ENCODE measurements at regions not wholly inside any gene's neighbourhood (a gene's known extent, or its start where the extent isn't known, plus 50 kb on each side); places are given as distances from the start of the nearest gene placed in this dataset.

DNA sequence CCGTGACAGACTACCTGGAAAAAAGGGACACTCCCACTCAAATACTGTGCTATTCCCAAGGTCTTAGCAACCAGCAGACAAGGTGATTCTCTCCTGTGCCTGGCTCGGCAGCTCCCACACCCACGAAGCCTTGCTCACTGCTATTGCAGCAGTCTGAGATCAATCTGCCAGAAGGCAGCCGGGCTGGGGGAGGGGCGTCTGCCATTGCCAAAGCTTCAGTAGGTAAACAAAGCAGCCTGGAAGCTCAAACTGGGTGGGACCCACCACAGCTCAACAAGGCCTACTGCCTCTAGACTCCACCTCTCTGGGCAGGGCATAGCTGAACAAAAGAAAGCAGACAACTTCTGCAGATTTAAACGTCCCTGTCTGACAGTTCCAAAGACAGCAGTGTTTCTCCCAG lies 128.4 kb upstream of the SETMAR start:
- H3K27me3 ChIP-seq (replicated peaks; ENCODE audit: insufficient read depth): no peaks in the 10 kb centered on the region
- TF ChIP-seq POLR2A (IDR thresholded peaks at IDR 0.05): no peak
- intact Hi-C loops (cut with DNase I): no loop called here
- no peak overlapping the region for H3K4me3 ChIP-seq
- H3K4me1 ChIP-seq (replicated peaks): no peaks in the 10 kb centered on the region
- 76% methylated on average over 6 of the region's 6 CpGs for WGBS
- no peak for DNase-seq (ENCODE audit: low spot score)
- no peak overlapping the region for H3K27ac ChIP-seq
- no peaks in the 10 kb centered on the region for H3K9me3 ChIP-seq
- no peaks in the 10 kb centered on the region for H3K36me3 ChIP-seq

DNA sequence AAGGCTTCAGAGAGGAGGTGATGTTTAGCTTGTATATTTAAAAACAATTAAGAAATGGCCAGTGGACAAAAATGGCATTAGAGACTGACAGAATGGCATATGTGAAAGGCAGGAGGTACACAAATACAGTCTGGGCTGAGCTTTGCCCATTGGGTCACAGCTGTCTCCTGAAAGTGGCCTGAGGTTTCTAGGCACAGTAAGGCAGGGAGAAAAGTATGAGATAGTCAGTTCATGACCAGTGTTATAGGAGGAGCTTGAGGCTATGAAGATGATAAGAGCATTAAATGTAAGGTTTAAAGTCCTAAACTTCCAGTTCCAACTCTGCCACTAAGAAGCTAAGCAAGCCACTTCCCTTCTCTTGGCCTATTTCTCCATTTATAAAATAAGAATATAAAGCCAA lies 111.2 kb upstream of the SETMAR start:
- no peaks in the 10 kb centered on the region for H3K36me3 ChIP-seq
- no peak overlapping the region for H3K27ac ChIP-seq
- intact Hi-C loops (cut with DNase I): no loop called here
- no peaks in the 10 kb centered on the region for H3K9me3 ChIP-seq
- no peak overlapping the region for H3K4me3 ChIP-seq
- H3K27me3 ChIP-seq (replicated peaks; ENCODE audit: insufficient read depth): no peaks in the 10 kb centered on the region
- no peaks in the 10 kb centered on the region for H3K4me1 ChIP-seq (replicated peaks)
- TF ChIP-seq, protein P1, sequence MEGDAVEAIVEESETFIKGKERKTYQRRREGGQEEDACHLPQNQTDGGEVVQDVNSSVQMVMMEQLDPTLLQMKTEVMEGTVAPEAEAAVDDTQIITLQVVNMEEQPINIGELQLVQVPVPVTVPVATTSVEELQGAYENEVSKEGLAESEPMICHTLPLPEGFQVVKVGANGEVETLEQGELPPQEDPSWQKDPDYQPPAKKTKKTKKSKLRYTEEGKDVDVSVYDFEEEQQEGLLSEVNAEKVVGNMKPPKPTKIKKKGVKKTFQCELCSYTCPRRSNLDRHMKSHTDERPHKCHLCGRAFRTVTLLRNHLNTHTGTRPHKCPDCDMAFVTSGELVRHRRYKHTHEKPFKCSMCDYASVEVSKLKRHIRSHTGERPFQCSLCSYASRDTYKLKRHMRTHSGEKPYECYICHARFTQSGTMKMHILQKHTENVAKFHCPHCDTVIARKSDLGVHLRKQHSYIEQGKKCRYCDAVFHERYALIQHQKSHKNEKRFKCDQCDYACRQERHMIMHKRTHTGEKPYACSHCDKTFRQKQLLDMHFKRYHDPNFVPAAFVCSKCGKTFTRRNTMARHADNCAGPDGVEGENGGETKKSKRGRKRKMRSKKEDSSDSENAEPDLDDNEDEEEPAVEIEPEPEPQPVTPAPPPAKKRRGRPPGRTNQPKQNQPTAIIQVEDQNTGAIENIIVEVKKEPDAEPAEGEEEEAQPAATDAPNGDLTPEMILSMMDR (IDR thresholded peaks at IDR 0.05): no peak
- DNase-seq (ENCODE audit: low spot score): no peak

DNA sequence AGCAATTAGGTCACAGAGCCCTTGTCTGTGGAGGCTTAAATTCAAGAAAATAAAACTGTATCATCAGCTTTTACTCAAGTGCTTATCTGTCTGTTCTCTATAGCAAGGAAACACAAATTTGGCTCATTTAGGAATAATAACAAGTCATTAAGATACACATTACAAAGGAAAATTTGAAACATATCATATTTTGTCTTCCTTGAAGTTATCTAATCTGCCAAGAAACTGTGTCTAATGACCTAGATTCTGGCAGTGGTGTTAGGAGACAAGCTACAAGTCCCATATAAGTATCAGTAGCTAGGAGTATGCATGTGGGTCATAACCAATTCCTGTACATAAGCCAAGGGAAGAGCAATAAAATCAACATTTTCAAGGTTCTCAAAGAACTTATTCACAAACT lies 108.2 kb upstream of the SETMAR start:
- intact Hi-C loops (cut with DNase I): no loop called here
- TF ChIP-seq, protein P1 (IDR thresholded peaks at IDR 0.05): no peak
- TF ChIP-seq POLR2AphosphoS5 (IDR thresholded peaks at IDR 0.05) (no peak), POLR2A (IDR thresholded peaks at IDR 0.05) (no peak)
- Histone ChIP-seq H3K9me3 (no peaks in the 10 kb centered on the region), H3K4me3 (no peak overlapping the region), H3K27ac (no peak overlapping the region), H3K36me3 (no peaks in the 10 kb centered on the region), H3K4me1 (replicated peaks) (no peaks in the 10 kb centered on the region), H3K27me3 (replicated peaks; ENCODE audit: insufficient read depth) (no peaks in the 10 kb centered on the region)
- DNase-seq (ENCODE audit: low spot score): no peak

DNA sequence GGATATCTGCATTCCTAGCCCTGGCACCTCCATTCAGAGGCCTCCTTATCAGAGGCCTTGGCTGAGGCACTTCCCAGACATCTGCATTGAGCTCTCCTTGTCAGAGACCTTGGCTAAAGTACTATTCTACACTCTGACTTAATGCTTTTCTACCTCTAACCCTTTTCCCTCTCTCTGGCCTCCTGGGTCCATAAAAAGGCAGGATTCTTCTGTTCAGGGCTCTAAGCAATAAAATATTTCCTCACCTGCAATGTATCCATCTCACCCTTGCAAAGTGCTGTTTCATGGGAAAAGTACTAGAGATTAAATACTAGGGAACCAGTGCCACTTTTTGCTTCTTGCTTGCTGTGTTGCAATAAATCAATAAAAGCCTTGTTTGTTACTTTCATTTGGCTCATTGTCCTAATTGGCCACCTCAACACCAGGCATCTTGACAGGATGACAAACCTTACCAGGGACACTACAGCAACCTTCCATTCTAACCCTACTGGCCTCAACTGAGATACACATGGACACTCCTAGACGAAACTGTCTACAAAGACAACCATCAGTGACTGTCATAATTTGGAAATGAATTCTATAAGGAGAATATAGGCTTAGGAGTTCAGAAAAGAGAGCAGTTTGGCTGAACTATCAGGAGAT lies 106.5 kb upstream of the SETMAR start:
- Histone ChIP-seq H3K27ac (no peak overlapping the region), H3K36me3 (no peaks in the 10 kb centered on the region), H3K4me3 (no peak overlapping the region), H3K4me1 (replicated peaks) (no peaks in the 10 kb centered on the region), H3K9me3 (no peaks in the 10 kb centered on the region), H3K27me3 (replicated peaks; ENCODE audit: insufficient read depth) (no peaks in the 10 kb centered on the region)
- intact Hi-C loops (cut with DNase I): no loop called here
- 96% methylated on average over 1 of the region's 1 CpG for WGBS
- TF ChIP-seq POLR2A (IDR thresholded peaks at IDR 0.05) (no peak), POLR2AphosphoS5 (IDR thresholded peaks at IDR 0.05) (no peak)
- TF ChIP-seq, protein P1 (IDR thresholded peaks at IDR 0.05): no peak
- DNase-seq (ENCODE audit: low spot score): no peak

DNA sequence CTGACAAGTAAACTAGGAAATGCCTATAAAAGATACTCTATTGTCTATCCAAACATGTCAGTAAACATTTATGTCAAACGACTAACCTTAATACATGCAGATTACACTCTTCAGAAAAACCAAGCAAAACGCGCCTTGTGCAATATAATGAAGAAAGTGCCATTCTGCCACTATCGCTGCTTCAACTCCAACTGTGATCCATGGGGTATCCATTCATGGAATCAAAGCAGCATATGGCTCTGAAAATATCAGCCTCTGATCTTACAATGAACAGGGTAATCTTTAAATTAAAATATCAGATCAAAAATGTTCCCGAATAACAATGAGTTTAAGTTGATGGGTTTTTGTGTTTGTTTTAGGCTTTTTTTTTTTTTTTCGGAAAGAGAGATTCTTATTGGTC lies 105.5 kb upstream of the SETMAR start:
- H3K27ac ChIP-seq: no peak overlapping the region
- H3K36me3 ChIP-seq: no peaks in the 10 kb centered on the region
- intact Hi-C loops (cut with DNase I): no loop called here
- H3K9me3 ChIP-seq: no peaks in the 10 kb centered on the region
- no peak overlapping the region for H3K4me3 ChIP-seq
- H3K27me3 ChIP-seq (replicated peaks; ENCODE audit: insufficient read depth): no peaks in the 10 kb centered on the region
- DNase-seq (ENCODE audit: low spot score): no peak
- 87% methylated on average over 6 of the region's 6 CpGs for WGBS
- H3K4me1 ChIP-seq (replicated peaks): no peaks in the 10 kb centered on the region
- TF ChIP-seq, protein P1 (IDR thresholded peaks at IDR 0.05): no peak
- TF ChIP-seq POLR2AphosphoS5 (IDR thresholded peaks at IDR 0.05) (no peak), POLR2A (IDR thresholded peaks at IDR 0.05) (no peak)
